ENCODE measurements at regions not wholly inside any gene's neighbourhood (a gene's known extent, or its start where the extent isn't known, plus 50 kb on each side); places are given as distances from the start of the nearest gene placed in this dataset.

DNA sequence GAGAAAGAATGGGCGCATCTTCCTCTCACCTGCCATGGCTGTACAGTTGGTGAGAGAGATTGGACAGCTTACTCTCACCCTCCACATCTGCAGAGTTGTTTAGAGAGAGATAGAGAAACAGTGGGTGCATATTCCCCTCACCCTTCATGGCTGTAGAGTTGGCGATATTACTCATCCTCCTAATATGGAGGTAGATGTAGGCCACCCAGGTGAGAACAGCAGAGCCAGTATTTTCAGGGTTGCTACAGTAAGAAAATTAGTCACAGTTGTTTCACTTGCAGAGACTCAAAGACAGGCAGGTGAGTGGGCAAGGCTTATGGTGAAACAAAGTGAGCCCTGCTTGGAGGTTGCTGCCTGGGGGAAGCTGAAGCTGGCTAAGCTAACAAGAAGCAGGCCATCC, 65.0 kb upstream of the PFKP start:
- TF ChIP-seq, protein P1, sequence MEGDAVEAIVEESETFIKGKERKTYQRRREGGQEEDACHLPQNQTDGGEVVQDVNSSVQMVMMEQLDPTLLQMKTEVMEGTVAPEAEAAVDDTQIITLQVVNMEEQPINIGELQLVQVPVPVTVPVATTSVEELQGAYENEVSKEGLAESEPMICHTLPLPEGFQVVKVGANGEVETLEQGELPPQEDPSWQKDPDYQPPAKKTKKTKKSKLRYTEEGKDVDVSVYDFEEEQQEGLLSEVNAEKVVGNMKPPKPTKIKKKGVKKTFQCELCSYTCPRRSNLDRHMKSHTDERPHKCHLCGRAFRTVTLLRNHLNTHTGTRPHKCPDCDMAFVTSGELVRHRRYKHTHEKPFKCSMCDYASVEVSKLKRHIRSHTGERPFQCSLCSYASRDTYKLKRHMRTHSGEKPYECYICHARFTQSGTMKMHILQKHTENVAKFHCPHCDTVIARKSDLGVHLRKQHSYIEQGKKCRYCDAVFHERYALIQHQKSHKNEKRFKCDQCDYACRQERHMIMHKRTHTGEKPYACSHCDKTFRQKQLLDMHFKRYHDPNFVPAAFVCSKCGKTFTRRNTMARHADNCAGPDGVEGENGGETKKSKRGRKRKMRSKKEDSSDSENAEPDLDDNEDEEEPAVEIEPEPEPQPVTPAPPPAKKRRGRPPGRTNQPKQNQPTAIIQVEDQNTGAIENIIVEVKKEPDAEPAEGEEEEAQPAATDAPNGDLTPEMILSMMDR (IDR thresholded peaks at IDR 0.05): no peak
- TF ChIP-seq EP300 (IDR thresholded peaks at IDR 0.05; ENCODE audit: low read depth) (no peak), POLR2A (IDR thresholded peaks at IDR 0.05) (no peak)
